ENCODE measurements at regions not wholly inside any gene's neighbourhood (a gene's known extent, or its start where the extent isn't known, plus 50 kb on each side); places are given as distances from the start of the nearest gene placed in this dataset.
"Not testable (repeated sequence)": the region's sequence is repeated elsewhere in the genome, so short reads cannot be mapped to it uniquely, and the experiment has no call there.

DNA sequence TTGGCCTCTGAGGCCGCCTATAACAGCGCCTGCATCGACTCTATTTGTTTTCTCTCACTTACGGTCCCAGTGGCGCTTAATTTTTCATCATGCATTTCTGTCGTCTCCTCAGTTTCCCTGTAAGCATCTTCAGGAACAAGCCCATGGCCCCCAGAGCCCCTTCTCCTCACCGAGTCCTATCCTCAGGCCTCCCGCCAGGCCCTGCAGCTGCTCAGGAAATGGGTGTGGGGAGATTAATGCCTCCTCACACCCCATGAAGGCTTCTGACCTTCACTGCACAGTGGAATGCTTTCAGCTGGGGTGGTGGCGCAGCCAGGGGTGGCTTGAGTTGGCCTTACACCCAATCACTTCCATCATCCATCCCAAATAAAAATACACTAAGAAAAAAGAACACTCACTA is 260.4 kb downstream of the FAM43A start:
- Histone ChIP-seq H3K4me1 (ENCODE audit: insufficient read depth, low read length, poor library complexity, severe bottlenecking) (no peaks in the 10 kb centered on the region), H3K36me3 (ENCODE audit: insufficient read depth, low read length, poor library complexity, severe bottlenecking) (no peaks in the 10 kb centered on the region), H3K27ac (ENCODE audit: low read depth, low read length, poor library complexity, severe bottlenecking) (no peak overlapping the region), H3K9me3 (ENCODE audit: low read depth, low read length, poor library complexity, severe bottlenecking) (no peaks in the 10 kb centered on the region), H3K4me3 (ENCODE audit: low read depth, low read length, poor library complexity, severe bottlenecking) (no peak overlapping the region), H3K27me3 (replicated peaks; ENCODE audit: insufficient read depth, low read depth, low read length, poor library complexity) (no peaks in the 10 kb centered on the region)
- intact Hi-C loops (cut with micrococcal nuclease; ENCODE audit: unreplicated experiment): no loop called here
- ChIA-PET CTCF (no interaction called here), POLR2A (ENCODE audit: low non-redundant PET) (interaction anchor here (0.6 kb wide), 1 partner anchor 301 kb away, joined by 3 read pairs; no protein-coding TSS in a partner anchor)
- BruUV-seq (replicated peaks): no TSS peak
- no peak for TF ChIP-seq EZH2 (IDR thresholded peaks at IDR 0.05; ENCODE audit: borderline replicate concordance, low read depth, low read length, poor library complexity, severe bottlenecking)
- TF ChIP-seq, protein P1, sequence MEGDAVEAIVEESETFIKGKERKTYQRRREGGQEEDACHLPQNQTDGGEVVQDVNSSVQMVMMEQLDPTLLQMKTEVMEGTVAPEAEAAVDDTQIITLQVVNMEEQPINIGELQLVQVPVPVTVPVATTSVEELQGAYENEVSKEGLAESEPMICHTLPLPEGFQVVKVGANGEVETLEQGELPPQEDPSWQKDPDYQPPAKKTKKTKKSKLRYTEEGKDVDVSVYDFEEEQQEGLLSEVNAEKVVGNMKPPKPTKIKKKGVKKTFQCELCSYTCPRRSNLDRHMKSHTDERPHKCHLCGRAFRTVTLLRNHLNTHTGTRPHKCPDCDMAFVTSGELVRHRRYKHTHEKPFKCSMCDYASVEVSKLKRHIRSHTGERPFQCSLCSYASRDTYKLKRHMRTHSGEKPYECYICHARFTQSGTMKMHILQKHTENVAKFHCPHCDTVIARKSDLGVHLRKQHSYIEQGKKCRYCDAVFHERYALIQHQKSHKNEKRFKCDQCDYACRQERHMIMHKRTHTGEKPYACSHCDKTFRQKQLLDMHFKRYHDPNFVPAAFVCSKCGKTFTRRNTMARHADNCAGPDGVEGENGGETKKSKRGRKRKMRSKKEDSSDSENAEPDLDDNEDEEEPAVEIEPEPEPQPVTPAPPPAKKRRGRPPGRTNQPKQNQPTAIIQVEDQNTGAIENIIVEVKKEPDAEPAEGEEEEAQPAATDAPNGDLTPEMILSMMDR (conservative IDR thresholded peaks at IDR 0.05; ENCODE audit: low read depth, low read length): no peak
- DNase-seq (ENCODE audit: low spot score): no peak

DNA sequence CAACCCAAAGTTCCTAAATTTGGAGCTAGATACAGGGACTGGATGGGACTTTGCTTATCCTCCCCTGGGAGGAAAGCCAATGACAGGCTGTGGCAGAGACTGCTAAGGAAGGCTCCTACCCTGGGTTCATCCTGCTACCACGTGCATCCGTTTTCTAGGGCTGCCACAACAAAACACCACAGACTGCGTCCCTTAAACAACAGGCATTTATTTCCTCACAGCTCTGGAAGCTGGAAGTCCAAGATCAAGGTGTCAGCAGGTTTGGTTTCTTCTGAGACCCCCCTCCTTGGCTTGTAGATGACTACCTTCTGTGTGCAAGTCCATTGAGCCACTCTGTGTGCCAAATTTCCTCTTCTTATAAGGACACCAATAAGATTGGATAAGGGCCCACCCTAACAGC is 263.9 kb downstream of the FAM43A start:
- no TSS peak for BruUV-seq (replicated peaks)
- Histone ChIP-seq H3K36me3 (ENCODE audit: insufficient read depth, low read length, poor library complexity, severe bottlenecking) (no peaks in the 10 kb centered on the region), H3K27ac (ENCODE audit: low read depth, low read length, poor library complexity, severe bottlenecking) (no peak overlapping the region), H3K4me1 (ENCODE audit: insufficient read depth, low read length, poor library complexity, severe bottlenecking) (no peaks in the 10 kb centered on the region), H3K9me3 (ENCODE audit: low read depth, low read length, poor library complexity, severe bottlenecking) (no peaks in the 10 kb centered on the region), H3K4me3 (ENCODE audit: low read depth, low read length, poor library complexity, severe bottlenecking) (no peak overlapping the region), H3K27me3 (replicated peaks; ENCODE audit: insufficient read depth, low read depth, low read length, poor library complexity) (no peaks in the 10 kb centered on the region)
- DNase-seq (ENCODE audit: low spot score): no peak
- intact Hi-C loops (cut with micrococcal nuclease; ENCODE audit: unreplicated experiment): no loop called here
- ChIA-PET POLR2A (ENCODE audit: low non-redundant PET) (no interaction called here), CTCF (no interaction called here)
- TF ChIP-seq, protein P1 (conservative IDR thresholded peaks at IDR 0.05; ENCODE audit: low read depth, low read length): no peak
- TF ChIP-seq EZH2 (IDR thresholded peaks at IDR 0.05; ENCODE audit: borderline replicate concordance, low read depth, low read length, poor library complexity, severe bottlenecking): no peak

DNA sequence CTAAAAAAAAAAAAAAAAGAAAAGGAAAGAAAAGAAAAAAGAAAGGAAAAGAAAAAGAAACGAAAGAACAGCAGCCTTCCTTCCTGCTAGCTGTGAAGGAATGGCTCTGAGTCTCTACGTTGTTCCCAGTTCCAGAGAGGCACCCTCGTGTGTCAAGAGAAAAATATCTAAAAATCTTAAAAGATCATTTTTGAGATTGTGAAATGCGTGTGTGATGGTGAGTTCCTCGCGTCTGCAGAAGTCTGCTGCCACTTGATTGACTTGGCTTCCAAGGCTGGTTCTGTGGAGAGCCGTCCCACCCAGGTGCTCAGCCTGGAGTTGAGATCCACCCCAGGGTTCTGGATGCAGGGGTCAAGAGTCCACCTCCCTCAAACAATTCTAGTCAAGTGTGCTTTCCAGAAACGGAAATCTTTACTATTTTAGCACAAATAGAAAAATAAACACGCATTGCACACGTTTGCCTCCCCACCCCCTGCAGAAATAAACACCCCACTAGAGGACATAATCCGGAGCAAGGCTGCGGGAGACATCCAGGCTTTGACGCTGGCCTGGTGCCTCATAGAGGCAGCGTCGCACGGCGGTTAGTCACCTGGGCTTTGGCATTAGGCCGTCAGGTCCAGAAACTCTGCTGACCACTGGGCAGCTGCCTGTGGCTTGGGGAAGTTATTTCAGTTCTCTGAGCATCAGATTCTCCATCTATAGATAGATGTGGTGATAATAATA is 265.4 kb downstream of the FAM43A start:
- no peaks in the 10 kb centered on the region for H3K27me3 ChIP-seq (replicated peaks; ENCODE audit: insufficient read depth, low read depth, low read length, poor library complexity)
- no peaks in the 10 kb centered on the region for H3K9me3 ChIP-seq (ENCODE audit: low read depth, low read length, poor library complexity, severe bottlenecking)
- intact Hi-C loops (cut with micrococcal nuclease; ENCODE audit: unreplicated experiment): loop anchor here (5.0 kb wide), 1 partner anchor 264 kb away; the partner anchor contains the start of gene FAM43A
- H3K4me3 ChIP-seq (ENCODE audit: low read depth, low read length, poor library complexity, severe bottlenecking): no peak overlapping the region
- no peak for TF ChIP-seq EZH2 (IDR thresholded peaks at IDR 0.05; ENCODE audit: borderline replicate concordance, low read depth, low read length, poor library complexity, severe bottlenecking)
- TF ChIP-seq, protein P1 (conservative IDR thresholded peaks at IDR 0.05; ENCODE audit: low read depth, low read length): no peak
- ChIA-PET POLR2A (ENCODE audit: low non-redundant PET) (no interaction called here), CTCF (no interaction called here)
- H3K4me1 ChIP-seq (ENCODE audit: insufficient read depth, low read length, poor library complexity, severe bottlenecking): no peaks in the 10 kb centered on the region
- no TSS peak for BruUV-seq (replicated peaks)
- H3K27ac ChIP-seq (ENCODE audit: low read depth, low read length, poor library complexity, severe bottlenecking): no peak overlapping the region
- no peak for DNase-seq (ENCODE audit: low spot score)
- no peaks in the 10 kb centered on the region for H3K36me3 ChIP-seq (ENCODE audit: insufficient read depth, low read length, poor library complexity, severe bottlenecking)

DNA sequence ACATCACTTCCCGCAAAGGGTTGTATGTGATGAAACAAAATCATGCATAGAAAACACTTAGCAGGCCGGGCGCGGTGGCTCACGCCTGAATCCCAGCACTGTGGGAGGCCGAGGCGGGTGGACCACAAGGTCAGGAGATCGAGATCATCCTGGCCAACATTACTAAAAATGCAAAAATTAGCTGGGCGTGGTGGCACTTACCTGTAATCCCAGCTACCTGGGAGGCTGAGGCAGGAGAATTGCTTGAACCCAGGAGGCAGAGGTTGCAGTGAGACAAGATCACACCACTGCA is 265.9 kb downstream of the FAM43A start:
- H3K4me3 ChIP-seq (ENCODE audit: low read depth, low read length, poor library complexity, severe bottlenecking); BruUV-seq (replicated peaks); POLR2A ChIA-PET (ENCODE audit: low non-redundant PET); H3K36me3 ChIP-seq (ENCODE audit: insufficient read depth, low read length, poor library complexity, severe bottlenecking); H3K27ac ChIP-seq (ENCODE audit: low read depth, low read length, poor library complexity, severe bottlenecking); H3K27me3 ChIP-seq (replicated peaks; ENCODE audit: insufficient read depth, low read depth, low read length, poor library complexity); DNase-seq (ENCODE audit: low spot score); H3K4me1 ChIP-seq (ENCODE audit: insufficient read depth, low read length, poor library complexity, severe bottlenecking); H3K9me3 ChIP-seq (ENCODE audit: low read depth, low read length, poor library complexity, severe bottlenecking): not testable (repeated sequence)
- intact Hi-C loops (cut with micrococcal nuclease; ENCODE audit: unreplicated experiment): loop anchor here (5.0 kb wide), 1 partner anchor 264 kb away; the partner anchor contains the start of gene FAM43A
- CTCF ChIA-PET: interaction anchor here (1.0 kb wide), 1 partner anchor 269 kb away, joined by 3 read pairs; no protein-coding TSS in a partner anchor
